ENCODE measurements at regions not wholly inside any gene's neighbourhood (a gene's known extent, or its start where the extent isn't known, plus 50 kb on each side); places are given as distances from the start of the nearest gene placed in this dataset.

- no peak for DNase-seq
These were observed 72.3 kb upstream of the TNMD start for GRCh38 chrX:100512471-100512870.

GRCh38 chrX:100494646-100495370, 84.7 kb upstream of the PCDH19 start:
- peak; percentile 53 for DNase-seq

- no peak for DNase-seq
These were observed 81.1 kb upstream of the PCDH19 start for GRCh38 chrX:100491174-100491573.

DNA sequence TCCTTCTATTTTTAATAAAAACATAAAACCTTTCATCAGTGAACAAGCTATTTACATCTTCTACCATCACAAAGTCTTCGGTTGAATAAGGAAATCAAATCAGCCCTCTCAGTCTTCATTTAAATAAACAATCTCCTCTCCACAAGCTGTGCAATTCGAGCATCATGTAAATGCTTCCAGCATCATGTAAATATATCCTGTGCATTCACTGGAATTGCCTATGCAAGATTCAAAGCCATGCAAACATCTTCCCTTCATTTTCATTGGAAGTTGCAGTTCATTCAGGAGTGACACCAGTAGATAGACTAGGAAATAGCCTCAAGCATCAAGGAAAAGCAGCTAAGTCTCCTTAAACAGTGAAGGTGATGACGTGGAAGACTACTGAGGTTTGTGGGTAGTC, 77.7 kb upstream of the PCDH19 start:
- DNase-seq = no peak

GRCh38 chrX:100484971-100485370, 74.9 kb upstream of the PCDH19 start:
- no peak for DNase-seq

GRCh38 chrX:100479329-100479728, 69.3 kb upstream of the PCDH19 start:
- DNase-seq = no peak

DNA sequence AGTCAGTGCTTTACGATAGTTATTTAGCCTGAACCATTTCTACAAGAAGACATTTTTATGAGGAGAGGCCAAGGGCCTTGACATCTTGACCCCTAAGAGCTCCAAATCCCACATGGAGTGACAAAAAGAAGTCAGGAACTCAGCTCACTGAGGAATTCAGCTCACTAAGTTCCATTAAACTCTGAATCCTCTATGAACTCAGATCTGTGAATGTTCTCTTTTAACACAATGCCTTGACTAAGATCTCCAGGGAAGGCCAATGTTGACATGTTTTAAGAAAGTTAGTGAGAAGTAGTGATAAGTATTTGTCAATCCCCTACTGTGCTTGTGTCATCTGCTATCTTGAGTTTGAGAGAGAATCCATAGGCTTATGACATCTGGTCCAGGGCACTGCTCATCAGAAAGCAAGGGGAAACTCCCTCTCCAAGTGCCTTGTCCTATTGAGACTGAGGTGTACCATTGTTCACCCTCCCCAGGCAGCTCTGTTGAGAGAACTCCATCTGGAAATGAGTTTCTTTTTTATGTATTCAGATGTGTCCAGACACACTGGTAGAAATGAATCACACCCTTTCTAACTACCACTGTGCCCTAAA, 68.7 kb upstream of the PCDH19 start:
- no peak for DNase-seq

GRCh38 chrX:100477958-100478357, 67.9 kb upstream of the PCDH19 start:
- DNase-seq = peak; percentile 76

DNA sequence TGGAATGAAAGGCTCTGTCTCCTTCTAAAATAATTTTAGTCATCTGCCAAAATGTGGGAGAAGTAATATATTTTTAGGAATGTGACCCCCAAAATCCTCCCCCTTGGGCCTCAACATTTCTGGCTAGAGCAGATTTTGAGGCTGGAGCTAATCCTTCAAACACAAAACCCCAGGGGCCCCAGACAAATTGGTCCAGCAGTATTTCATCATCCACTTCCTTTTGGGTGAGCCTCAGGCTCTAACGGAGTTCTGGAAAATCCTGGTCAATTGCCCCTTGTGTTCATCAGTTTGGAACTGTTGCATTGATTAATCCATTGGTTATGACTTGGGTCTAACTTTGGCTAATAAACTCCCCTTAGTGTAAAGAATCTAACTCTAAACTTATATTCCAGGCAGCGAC, 67.4 kb upstream of the PCDH19 start:
- peak; percentile 63 for DNase-seq
